ENCODE measurements at regions not wholly inside any gene's neighbourhood (a gene's known extent, or its start where the extent isn't known, plus 50 kb on each side); places are given as distances from the start of the nearest gene placed in this dataset.

DNA sequence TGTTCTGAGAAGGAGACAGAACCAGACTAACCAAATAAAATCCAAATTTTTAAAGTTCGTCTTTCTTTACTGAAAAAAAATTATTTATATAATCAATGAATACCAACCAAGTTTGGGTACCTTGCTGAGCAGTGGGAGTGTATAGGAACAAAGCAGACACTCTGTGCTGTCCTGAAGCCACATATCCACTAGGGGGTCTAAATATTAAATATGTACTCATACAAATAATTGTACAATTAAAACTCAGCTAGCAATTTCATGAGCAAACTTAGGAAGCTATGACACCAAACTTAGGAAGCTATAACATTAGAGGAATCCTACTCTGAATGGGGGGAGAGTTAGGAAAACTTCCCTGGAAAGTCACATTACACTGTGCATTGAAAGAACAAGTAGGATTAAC lies 582.0 kb upstream of the EPHA5 start:
- DNase-seq: no peak
- intact Hi-C loops (cut with DNase I): no loop called here

DNA sequence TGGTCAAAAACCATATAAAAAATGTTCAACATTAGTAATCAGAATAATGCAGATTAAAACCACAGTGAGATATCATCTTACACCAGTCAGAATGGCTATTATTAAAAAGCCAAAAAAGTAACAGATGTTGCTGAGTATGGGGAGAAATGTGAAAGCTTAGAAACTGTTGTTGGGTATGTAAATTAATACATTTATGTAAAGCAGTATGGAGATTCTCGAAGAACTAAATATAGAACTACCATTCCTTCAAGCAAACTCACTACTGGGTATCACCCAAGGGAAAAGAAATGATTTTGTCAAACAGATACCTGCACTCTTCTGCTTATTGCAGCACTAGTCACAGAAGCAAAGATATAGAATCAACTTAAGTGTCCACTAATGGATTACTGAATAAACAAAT lies 576.4 kb upstream of the EPHA5 start:
- intact Hi-C loops (cut with DNase I): no loop called here
- no peak for DNase-seq

GRCh38 chr4:66235876-66236275 lies 565.6 kb upstream of the EPHA5 start:
- intact Hi-C loops (cut with DNase I): no loop called here
- DNase-seq: no peak

DNA sequence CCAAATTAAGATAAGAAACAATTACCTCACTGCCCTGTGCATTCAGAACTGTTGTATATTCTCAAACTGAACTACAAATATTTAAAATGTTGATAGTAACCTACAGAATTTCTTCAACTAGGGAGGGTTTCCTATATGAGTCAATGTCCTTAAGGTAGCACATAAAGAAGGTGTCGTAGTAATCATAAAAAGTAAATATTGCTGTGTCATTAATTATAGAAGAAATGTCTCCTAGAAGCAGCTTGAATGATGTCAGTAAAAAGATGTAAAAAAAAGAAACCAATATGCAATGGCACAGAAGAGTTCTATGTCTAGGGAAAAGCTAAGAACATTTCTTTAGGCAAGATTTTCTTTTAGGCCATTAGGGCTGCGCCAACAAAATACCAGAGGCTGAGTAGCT lies 559.6 kb upstream of the EPHA5 start:
- intact Hi-C loops (cut with DNase I): no loop called here
- no peak for DNase-seq

DNA sequence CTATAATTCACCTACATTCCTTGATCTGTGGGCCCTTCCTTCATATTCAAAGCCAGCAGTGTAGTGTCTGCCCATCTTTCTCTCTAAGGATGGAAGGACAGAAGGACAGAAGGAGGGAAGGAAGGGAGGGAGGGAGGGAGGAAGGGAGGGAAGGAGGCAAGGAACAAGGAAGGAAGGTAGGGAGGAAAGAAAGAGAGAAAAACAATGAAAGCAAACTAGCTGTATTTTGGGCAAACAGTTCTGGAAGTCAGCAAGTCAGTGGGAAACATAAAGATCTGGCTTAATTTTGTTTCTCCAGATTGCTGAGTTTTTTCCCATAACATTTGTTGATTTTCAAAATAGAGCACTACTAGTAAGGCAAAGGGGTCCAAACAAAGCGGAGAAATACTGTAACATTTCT lies 555.2 kb upstream of the EPHA5 start:
- no peak for DNase-seq
- intact Hi-C loops (cut with DNase I): no loop called here

DNA sequence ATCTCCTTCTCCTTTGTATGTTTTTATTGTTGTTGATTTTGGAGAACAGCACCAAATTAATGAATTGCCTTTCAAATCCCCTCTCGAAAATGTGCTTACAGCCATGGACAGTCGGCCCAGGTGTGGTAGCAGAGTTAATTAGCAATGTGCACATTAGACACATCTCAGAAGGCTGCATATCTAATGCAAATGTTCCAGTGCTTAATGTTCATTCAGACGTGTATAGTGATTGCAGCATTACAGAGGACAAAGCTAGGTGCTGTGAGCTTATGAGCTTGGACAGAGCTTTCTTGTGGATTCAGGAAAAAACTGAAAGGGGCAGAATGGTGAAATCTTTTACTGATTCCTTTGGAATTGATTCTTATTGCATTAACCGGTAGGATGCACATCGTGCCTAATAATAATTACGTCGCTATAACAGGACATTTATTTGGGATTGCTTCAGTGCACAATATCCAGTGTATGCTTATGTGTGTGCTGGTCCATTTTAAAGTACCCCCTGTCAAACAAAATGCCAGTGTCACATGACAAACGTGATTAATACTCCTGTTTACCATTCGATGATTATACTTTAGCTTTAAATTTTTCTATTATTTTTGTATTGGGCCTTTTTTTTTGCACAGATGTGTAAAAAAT lies 552.9 kb upstream of the EPHA5 start:
- DNase-seq: no peak
- intact Hi-C loops (cut with DNase I): no loop called here

- no peak for DNase-seq
- intact Hi-C loops (cut with DNase I): no loop called here
Measured at GRCh38 chr4:66219401-66219800, 549.1 kb upstream of the EPHA5 start.

- intact Hi-C loops (cut with DNase I): no loop called here
- no peak for DNase-seq
Measured at GRCh38 chr4:66216252-66216651, 546.0 kb upstream of the EPHA5 start.

- DNase-seq: no peak
- intact Hi-C loops (cut with DNase I): no loop called here
Measured at GRCh38 chr4:66212489-66212888, 542.2 kb upstream of the EPHA5 start.

DNA sequence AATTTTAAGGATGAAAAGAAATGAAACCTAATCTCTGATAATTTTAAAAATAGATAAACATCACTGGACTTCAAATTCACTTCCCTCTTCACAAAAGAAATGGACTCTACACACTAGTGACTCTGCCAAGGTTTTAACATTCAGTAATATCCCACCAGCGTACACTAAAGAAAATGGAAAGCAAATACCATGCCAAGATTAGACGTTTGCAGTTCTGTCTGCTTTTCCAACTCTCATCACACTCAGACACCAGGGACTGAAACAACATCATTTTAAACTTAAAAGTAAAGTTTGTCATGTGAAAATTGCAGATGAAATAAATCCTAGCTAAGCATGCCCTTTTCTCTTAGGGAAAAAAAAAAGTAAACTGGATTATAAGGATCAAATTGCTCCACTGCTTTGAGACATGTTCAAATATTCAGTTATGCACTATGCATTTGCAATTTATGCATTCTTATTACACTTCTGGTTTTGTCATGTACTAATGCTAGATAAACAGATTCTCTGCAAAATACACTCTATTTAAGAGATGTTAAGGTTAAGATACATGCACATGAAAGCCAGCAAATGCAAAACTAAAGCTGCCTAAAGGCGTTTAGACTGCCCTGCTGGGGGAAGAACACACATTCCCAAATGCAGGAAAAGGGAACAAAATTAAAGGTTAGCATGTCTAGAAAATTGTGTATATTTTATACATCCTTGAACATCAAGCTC lies 534.4 kb upstream of the EPHA5 start:
- no peak for DNase-seq

GRCh38 chr4:66202870-66203269 lies 532.6 kb upstream of the EPHA5 start:
- intact Hi-C loops (cut with DNase I): no loop called here
- DNase-seq: no peak

More for the DNA sequence above, 534.4 kb upstream of the EPHA5 start:
- intact Hi-C loops (cut with DNase I): no loop called here

DNA sequence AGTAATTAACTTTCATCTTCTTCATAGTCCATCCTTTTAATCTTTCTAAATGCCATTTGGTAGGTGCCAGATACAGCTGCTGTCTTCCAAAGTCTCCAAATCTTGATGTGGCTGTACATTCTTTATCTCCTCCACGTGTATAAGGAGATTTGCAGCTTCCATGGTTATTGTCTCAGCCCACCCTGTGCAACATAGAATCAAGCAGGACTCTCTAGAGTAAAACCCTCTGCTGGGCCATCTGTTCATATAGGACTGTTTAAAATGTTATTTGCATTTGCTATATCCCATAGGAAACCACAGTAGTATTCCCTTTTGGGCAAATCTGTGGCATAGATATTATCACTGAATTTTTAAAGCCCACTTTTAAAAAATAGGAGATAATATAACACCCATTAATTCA lies 527.2 kb upstream of the EPHA5 start:
- no peak for DNase-seq
- intact Hi-C loops (cut with DNase I): no loop called here

GRCh38 chr4:66193487-66193886 lies 523.2 kb upstream of the EPHA5 start:
- intact Hi-C loops (cut with DNase I): no loop called here
- DNase-seq: no peak

DNA sequence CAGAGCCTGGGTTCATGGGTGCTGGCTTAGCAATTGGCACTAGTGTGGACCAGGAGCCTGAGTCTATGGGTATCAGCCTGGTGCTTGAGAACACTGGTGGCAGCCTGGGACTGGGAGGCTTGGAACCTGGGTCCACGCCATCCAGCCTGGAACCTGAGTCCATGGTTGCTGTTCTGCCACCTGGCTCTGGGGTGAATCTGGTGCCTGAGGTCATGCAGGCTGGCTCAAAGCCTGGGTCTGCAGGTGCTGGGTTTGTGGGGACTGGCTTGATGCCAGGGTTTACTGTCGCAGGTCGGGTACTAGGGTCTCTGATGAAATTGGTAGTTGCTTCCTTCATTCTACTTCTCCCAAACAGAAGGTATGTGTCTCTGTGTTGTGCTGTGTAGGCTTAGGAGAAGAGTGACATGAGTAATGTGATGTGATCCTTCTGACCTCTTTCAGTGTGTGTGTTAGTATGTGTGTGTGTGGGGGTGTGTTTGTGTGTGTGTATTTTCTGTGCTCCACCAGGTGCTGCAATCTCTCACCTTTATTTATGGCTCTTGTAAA lies 517.0 kb upstream of the EPHA5 start:
- peak in 2 of 10 donors; percentile 57 to 74 for DNase-seq
- intact Hi-C loops (cut with DNase I): no loop called here

GRCh38 chr4:66186095-66186494 lies 515.8 kb upstream of the EPHA5 start:
- DNase-seq: no peak
- intact Hi-C loops (cut with DNase I): no loop called here

- intact Hi-C loops (cut with DNase I): no loop called here
- DNase-seq: no peak
Measured at GRCh38 chr4:66182636-66183035, 512.3 kb upstream of the EPHA5 start.

GRCh38 chr4:66178906-66179305 lies 508.6 kb upstream of the EPHA5 start:
- DNase-seq: no peak

DNA sequence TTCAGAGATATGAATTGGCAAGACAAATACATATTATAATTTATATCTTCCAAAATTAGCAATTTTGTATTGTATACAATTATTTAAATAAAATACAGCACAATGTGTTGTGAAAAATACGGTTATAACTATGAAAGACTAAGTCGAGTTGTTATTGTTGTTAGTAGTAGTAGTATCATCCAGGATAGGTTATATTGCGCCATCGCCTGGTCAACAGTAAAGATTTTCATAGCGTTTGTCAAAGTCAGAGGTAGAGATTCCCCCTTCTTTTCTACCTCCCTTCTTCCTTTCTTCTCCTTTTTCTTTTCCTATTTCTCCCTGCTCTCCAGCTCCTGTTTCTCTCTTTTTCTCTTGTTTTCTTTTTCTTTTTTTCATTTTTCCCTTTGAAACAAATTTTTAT lies 499.1 kb upstream of the EPHA5 start:
- intact Hi-C loops (cut with DNase I): no loop called here
- DNase-seq: no peak

More at GRCh38 chr4:66178906-66179305, 508.6 kb upstream of the EPHA5 start:
- intact Hi-C loops (cut with DNase I): no loop called here

- DNase-seq: no peak
- intact Hi-C loops (cut with DNase I): no loop called here
Measured at GRCh38 chr4:66164869-66165268, 494.6 kb upstream of the EPHA5 start.

DNA sequence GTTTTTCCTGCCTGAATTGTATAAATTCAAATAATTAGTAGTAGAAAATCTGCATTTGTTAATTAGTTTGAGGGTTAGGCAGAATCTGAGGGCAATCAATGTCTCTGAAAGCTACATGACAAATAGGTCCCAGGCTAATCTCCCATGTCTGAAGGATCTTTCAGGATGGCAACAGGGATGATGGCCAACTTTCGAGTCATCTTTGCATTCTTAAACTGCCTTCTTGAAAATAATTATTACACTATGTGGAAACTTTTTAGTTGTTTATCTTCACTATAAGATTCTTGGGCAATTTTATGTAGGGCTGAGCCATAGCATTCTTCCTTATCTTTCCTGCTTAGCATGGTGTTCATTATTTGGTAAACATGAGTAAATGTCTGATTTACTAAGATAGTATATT lies 490.3 kb upstream of the EPHA5 start:
- no peak for DNase-seq
- intact Hi-C loops (cut with DNase I): no loop called here

DNA sequence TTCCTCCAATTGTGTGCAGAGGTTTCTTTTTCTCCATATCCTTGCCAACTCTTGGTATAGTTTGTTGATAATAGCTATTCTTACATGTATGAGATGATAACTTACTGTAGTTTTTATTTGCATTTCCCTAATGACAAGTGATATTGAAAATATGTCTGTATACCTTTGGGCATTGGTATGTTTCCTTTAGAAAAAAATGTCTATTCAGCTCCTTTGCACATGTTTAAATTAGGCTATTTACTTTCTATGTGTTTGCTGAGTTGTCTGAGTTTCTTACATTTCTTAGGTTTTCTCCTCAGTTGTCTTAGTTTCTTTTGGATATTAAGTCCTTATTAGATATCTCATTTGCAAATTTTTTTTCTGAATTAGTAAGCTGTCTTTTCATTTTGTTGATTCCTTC lies 487.3 kb upstream of the EPHA5 start:
- intact Hi-C loops (cut with DNase I): no loop called here
- DNase-seq: no peak

- no peak for DNase-seq
- intact Hi-C loops (cut with DNase I): no loop called here
Measured at GRCh38 chr4:66130042-66130441, 459.8 kb upstream of the EPHA5 start.

Measured in posterior cingulate gyrus (tissue), 11 donors.